NCI-H226 (cell line): ENCODE measurements at regions not wholly inside any gene's neighbourhood (a gene's known extent, or its start where the extent isn't known, plus 50 kb on each side); places are given as distances from the start of the nearest gene placed in this dataset.
"Not testable (repeated sequence)": the region's sequence is repeated elsewhere in the genome, so short reads cannot be mapped to it uniquely, and the experiment has no call there.

Experiments
- DNase-seq: peaks from one replicate; pipeline ENCODE4 v3.0.0-alpha.2; 2015

DNA sequence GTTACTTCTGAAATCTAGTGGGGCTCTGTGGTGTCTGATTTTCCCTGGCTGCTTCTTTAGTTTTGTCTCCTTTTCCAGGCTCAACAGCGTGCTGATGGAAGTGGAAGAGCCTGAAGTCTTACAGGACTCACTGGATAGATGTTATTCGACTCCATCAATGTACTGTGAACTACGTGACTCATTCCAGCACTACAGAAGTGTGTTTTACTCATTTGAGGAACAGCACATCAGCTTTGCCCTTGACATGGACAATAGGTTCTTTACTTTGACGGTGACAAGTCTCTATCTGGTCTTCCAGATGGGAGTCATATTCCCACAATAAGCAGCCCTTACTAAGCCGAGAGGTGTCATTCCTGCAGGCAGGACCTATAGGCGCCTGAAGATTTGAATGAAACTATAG is 51.1 kb downstream of the NBPF8 start:
- not testable (repeated sequence) for DNase-seq

DNA sequence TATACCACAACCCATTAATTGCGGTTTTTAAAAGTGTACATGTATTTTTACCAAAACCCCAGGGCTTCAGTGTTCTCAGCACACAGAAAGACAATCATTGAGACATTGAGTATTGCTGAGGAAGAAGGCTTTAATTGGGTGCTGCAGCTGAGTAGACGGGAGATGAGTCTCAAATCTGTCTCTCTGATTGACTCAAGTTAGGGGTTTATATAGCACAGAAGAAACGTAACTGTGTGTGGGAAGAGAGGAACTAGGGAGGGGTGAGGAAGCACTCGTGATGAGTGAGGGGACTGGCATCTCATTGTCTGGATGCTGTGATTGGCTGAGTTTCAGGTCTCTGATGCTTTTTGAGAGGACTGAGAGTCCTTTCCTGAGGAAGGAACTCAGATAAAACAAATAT is 62.8 kb downstream of the NBPF8 start:
- not testable (repeated sequence) for DNase-seq

DNA sequence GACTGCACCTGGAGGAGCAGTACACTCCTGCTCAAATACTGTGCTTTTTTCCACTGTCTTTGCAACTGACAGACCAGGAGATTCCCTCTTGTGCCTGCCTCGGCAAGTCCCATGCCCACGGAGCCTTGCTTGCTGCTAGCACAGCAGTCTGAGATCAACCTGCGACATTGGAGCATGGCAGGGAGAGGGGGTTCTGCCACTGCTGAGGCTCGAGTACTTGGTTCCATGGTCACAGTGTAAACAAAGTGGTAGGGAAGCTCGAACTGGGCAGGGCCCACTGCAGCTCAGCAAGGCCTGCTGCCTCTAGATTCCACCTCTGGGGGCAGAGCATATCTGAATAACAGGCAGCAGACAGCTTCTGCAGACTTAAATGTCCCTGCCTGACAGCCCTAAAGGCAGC is 63.6 kb downstream of the NBPF8 start:
- not testable (repeated sequence) for DNase-seq

DNA sequence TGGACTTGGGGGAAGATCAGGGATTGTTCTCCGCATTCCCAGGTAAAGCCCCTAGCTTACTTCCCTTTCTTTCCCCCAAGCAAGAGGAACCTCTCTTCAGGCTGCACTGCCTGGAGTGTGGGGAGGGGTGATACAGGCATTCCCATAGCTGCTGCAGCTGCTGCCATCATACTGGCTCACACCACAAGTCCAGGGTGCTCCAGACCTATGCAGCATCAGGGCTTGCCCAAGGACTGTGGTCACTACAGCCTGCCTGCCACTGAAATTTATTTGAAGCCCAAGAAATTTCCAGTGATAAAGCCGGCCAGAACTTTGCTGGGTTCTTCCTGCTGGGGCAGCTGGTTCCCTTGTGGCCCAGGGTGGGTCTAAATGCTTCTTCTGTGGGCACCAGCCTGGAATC is 72.7 kb downstream of the NBPF8 start:
- DNase-seq, result not testable (repeated sequence)

DNA sequence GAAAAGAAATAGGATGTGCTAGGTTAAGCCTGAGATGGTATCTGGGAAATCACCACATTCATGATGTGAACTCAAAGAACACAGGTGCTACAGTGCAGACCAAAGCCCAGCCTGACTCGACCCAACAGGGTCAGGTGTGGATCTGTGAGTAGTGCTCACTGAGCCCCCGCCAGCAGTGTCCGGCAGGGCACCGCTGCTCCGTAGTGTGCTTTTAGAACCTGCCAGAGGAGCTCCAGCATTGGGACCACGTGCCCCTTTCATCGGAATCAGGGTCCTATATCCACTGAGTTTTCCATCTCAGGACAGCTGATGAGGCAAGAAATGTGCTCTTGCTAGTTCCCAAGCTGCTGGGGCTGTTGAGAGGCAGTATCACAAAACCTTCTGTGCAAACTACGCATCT is 74.4 kb downstream of the NBPF8 start:
- DNase-seq, result not testable (repeated sequence)

DNA sequence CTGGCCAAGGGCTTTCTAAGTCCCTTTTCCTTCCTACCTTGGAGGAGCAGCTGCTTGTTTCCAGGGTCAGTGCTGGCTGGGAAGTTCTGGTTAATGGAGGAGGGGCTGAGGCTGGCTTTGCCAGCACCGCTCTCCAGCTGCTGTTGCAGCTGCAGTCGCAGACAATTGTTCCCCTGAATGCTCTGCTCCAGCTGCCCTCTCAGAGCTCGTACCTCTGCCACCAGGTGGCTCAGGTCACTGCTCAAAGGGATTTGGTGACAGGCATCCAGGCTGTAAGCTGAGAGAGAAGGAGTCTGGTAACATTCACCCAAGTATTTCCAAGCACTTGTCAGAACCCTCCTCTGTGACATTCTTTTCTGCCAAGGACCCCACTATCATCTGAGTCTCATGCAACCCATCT is 82.3 kb downstream of the NBPF8 start:
- DNase-seq, result not testable (repeated sequence)

DNA sequence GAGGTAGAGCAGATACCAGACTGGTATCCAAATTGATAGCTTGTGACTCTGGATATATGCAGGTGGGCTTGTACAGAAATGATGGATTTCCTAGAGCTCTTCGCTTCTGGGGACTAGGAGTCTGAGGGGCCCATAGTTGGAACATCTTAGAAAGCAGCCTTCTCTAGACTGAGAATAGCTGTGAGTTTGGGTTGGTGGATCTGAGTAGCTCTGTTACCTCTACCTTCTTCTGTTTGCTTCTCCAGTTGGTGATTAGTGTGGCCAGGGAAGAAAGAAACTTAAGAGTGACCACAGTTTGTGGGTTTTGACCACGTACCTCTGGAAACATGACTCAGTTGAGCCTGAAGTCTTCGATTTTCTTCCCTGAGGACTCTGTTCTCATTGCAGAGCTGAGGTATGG is 88.4 kb downstream of the NBPF8 start:
- DNase-seq, result not testable (repeated sequence)

DNA sequence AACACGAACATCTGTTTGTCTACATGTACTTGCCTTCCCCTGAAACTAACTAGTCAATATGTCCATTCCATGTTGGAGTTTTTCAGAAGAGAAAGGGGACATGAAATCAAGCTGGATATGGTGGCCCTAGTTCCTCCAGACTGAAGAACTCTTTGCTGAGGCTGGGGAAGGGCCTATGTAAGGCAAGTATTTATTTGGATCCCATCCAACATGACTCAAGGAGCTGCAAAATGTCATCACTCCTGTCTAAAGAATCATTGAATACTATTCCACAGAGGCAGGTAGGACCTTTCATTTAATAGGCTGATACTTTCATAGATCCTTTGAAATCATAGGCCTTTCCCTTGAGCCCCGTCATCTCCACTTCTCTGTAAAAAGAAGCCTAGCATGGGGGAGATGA is 91.5 kb downstream of the NBPF8 start:
- not testable (repeated sequence) for DNase-seq

DNA sequence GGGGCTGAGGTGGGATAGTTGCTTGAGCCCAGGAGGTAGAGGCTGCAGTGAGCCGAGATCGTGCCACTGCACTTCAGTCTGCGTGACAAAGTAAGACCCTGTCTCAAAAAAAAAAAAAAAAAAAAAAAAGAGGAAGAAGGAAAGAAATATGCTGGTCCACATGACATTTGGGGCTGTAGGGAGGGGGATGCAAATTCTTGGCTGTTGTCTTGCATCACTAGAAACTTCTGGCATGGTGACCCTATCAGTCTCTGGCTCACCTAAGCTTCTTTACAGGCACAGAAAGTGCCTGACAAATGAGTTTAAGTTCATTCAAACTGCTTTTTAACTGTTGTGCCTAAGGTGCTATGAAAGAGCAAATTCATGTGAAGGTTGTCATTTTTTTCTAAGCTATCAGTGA is 93.5 kb downstream of the NBPF8 start:
- not testable (repeated sequence) for DNase-seq

DNA sequence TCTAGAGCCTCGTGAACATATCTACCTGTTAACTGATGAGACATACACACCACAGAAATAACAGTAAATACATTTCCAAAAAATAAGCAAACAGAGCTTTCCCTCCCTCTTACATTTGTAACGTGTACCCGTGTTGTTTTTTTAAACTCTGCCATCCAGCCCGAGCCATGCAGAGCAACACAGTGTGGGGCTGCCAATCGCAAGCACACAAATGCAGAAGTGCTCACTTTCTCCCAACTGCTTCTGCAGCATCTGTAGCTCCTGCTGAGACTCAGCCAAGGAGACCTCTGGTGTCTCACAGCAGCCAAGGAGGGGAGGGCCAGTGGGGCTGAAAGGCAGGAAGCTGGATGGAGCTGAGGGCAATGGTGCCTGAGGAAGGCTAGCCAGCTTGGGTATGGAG is 94.4 kb downstream of the NBPF8 start:
- not testable (repeated sequence) for DNase-seq

DNA sequence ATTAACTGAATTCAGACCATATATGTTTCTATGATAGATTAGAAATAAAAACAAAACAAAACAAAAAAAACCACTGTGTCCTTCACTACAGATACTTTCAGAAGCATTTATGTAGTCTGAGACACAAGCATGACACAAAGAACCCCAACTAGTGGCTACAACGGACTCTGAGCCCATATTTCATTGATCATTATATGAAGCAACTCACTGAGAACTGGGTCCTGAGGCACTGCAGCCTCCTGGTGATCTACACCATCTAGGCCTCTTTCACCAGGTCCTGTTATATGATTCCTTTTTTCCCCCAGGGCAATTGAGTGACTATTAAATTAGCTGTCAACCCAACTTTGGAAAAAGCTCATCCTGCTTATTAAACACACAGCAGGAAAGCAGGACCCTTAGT is 98.3 kb downstream of the NBPF8 start:
- not testable (repeated sequence) for DNase-seq

DNA sequence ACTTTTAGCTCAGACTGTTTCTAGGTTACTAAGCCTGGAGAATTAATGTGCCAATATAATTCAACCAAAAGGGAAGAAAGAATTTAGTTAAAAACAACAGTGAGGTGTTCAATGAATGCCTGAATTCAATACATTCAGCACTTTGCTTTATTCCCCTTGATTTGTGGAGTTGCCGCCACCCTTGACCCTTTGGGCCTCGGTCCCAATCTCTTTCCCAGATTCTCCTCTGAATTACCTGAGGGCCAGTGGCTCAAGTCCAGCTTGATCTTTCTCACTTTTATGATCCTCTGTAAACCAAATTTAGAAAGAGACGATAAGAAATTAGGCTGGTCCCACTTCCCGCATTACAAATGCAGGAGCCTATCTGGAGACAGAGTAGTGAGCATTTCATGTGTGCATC is 98.7 kb downstream of the NBPF8 start:
- not testable (repeated sequence) for DNase-seq

DNA sequence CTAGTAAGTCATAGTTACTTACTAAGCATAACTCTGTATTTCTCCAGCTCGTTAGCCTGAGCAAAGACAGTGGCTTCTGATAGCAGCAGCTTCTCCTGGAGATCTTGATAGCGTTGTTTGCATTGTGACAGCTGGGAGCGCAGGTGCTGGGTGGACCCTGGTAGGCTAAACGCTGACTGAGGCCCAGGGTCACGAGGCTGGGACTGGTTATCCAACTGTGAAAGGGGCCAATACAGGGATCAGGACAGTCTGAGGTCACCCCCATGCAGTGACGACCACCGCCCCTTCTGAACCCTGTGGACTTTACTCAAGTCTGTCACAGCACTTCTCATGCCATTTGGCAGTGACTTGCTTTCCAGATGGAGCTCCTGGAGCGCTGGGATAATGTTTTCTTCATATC is 104.4 kb downstream of the NBPF8 start:
- not testable (repeated sequence) for DNase-seq

DNA sequence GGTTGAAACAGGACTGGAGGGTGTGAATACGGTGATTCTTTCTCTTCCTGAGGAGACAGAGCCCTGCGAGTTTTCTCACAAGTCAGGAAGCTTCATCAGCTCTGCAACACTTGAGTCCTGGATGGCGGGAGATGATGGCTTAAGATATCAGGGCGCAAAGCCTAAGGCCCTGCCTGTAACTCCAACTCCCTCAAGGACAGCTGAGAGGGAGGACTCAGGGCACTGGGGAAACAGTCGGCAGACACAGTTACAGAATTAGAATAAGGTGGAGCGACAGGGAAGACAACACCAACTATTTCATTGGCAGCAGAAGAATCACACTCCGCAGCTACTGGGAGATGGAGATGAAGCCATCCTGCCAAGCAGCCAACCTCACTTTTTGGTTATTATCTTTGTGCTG is 109.6 kb downstream of the NBPF8 start:
- DNase-seq, result not testable (repeated sequence)

DNA sequence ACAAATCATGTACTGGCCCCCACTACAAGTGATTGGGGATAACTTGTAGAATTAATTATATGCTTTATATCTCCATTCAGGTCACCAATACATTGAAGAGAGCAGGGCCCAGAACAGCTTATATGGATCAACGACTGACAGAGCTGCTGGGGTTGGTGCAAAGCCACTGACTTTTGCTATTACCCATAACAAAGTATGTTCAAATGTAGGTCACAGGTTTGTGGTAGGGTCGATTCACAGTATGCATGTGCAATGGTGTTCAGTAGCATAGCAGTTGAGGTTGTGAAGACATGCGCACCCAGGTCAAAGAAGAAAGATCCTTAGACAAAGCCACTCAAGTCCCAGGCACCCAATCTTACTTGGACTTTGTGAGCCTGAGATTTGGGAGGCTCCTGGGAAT is 110.6 kb downstream of the NBPF8 start:
- not testable (repeated sequence) for DNase-seq

DNA sequence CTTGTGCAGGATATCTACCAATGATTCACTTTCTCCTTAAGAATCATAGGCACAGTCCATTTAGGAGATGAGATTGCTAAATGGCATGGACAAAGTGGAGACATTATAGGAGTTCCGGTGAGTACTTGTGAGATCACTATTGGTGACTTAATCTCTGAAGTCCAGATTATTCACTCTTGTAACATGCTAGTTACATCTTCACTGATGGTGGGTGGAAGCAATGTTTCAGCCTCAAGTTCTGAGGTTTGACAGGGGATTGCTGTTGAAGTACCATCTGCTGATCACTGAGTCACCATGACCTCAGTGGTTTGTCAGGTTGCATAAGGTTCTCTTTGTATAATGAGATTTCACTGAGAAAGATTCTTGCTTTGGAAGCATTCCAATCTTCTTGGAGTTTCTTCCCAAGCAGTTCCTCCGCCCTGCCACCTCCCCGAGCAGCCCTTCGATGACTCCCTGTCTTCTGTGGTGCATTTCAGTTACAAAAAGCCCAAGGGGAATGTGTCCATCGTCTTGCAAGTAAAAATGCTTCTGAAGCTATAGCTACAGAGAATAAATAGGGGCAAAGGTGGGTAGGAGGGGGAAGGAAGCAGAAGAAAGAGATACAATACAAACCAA is 114.7 kb downstream of the NBPF8 start:
- DNase-seq, result not testable (repeated sequence)

DNA sequence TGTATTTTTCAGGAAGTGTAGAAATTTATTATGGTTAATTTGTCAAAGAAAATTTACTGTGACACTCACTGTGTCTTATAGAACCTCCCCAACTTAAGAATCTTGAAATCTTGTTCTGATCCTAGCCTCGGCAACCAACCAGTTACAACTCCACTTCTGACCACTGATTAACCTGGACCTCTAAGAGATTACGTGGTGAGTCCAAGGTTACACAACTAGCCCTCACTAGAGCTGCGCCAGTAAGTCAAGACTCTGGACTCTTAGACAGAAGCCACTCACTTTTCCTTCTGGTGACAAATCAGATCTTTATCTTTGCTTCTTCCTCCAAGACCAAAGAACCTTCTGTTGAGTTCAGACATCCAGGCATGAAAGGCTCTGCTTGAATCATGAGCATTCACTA is 116.6 kb downstream of the NBPF8 start:
- DNase-seq, result not testable (repeated sequence)

DNA sequence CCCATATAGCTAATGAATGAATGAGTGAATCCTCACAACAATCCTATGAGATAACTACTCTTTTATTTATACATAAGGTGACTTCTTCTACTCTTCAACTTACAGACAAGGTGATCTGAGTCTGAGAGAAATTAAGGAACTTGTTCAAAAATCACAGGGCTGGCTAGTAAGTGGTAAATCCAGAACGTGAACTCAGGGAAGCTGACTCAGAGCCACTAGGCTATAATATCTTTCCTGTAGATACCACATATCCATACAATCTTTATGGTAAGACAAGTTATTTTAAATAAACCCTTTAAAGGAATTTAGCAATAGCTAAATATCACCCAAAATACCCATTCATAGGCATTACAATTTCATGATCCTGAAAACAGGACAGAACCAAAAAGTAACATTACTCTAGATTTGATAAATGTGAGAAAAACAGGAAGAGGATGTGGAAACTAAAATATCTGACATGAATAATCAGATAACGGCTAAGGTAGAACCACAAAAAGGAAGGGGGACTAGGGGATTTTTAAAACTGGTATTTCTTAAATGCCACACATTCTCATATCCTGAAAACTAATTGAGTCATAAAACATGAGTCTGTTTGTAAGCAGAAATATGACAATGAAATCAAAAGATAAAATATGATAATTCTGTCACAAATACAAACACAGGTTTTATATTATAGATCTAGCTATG is 119.7 kb downstream of the NBPF8 start:
- peak; percentile 24 for DNase-seq

DNA sequence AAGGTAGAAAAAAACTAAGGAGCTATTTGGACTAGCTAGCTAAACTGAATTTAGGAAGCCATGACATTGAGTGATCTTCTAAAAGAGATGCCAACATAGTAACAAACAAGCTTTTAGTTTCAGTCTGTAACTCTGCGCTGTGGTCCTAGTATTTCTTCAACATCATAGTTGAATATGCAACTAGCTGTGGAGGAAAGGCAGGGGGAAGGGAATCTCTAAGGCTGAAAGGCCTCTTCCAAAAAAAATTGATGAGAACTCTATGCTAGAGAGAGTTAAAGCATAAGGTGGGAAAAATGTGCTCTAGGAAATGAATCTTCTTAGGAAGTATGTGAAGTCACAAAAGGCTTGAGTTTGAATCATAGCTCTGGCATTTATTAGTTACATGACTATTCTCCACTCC is 120.2 kb downstream of the NBPF8 start:
- peak; percentile 54 for DNase-seq

DNA sequence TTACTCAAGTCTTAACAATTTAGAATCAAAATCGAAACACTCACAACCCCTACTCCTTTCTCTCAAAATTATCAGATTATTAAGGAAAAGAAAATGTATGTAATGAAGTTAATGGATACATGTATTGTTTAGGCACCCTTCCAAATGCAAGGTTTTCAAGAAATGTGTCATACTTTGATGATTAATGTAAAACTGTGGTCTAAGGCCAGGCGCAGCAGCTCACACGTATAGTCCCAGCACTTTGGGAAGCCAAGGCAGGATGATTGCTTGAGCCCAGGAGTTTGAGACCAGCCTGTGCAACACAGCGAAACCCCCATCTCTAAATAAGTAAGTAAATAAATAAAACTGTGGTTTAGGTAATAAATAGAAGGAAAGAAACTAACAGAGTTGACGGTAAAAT is 126.6 kb downstream of the NBPF8 start:
- DNase-seq, result not testable (repeated sequence)

DNA sequence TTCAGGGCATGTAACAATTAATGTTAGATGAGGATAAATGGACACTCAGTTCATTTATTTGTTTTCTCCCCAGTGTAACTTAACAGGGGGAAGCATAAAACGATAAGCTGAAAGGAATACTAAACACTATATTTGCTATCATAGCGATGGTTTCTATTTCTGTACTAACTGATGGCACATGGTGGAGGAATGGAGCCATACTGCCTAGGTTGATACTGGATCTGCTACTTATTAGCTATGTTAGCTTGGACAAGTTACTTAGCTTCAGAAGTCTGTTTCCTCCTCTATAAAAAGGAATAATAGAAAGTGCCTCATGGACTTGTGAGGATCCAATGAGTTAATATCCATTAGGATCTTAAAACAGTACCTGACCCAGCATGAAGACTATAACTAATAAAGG is 127.5 kb downstream of the NBPF8 start:
- not testable (repeated sequence) for DNase-seq

DNA sequence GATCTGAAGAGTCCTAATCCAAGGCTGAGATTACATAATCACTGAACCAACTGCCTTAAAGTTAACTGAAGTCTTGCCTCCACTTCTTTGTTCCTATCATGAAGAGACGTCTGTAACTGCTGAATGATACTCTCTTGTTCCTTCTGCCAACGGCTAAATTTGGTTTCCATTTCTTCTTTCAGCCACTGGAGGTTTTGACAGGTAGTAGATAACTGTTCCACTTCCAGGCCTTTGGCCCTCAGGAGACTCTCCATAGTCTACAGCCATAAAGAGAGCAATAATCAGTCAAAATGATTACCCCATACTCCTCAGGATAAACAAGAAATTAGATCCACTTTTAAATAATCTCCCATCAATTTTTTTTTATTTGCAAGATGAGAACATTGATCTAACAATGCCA is 128.1 kb downstream of the NBPF8 start:
- DNase-seq, result not testable (repeated sequence)

DNA sequence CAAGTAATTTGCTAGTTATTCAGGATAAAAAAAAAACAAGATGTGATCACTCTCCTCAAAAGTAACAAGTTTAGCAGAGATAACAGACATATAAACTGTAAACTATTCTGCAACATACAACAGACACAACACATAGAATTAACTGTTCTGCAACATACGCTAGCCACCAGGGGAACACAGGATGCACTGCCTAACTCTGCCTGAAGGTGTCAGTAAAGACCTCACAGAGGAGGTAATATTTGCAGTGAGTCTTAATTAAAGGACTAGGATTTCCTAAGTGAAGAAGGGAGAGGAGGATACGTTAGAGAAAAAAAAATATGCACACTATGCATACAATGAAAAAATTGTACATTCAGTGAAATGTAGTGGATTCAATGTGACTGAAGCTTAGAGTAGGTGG is 129.6 kb downstream of the NBPF8 start:
- not testable (repeated sequence) for DNase-seq

DNA sequence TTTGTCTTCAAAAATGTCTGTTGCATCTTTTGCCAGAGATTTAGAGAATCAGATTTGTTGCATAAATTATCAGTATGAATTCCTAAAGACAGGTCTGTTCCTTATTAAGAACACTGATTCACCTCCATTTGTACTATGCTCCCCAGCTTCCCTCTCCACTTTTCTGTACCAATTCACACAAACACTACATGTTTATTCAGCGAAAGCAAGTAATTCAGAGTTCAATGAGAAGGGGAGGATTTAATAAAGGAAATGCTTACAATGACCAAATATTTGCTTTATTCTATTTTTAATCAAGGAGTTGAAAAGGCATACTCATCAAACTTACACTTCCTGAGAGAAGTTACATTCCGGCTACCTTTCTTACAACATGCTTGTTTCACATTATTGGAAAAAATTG is 135.5 kb downstream of the NBPF8 start:
- DNase-seq, result not testable (repeated sequence)

DNA sequence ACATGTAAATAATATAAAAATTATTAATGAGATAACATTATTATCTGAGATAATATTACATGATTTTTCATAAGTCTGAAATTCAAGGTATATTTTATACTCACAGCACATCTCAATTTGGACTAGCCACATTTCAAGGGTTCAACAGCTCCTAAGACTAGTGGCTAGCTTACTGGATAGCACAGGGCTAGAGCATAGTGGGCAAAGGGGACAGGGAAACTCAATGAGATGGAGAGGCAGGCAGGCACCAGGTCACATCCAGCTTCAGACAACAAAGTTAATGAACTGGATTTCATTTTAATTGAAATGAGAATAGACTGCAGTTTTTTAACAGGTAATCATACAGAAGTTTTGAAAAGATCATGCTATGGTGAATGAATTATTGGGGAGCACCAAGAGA is 137.4 kb downstream of the NBPF8 start:
- DNase-seq, result not testable (repeated sequence)
